Glomerular visceral epithelial cell (primary cell): ENCODE measurements at regions not wholly inside any gene's neighbourhood (a gene's known extent, or its start where the extent isn't known, plus 50 kb on each side); places are given as distances from the start of the nearest gene placed in this dataset.
"Not testable (repeated sequence)": the region's sequence is repeated elsewhere in the genome, so short reads cannot be mapped to it uniquely, and the experiment has no call there.

Experiments
- DNase-seq: peaks from one replicate; pipeline ENCODE4 v3.0.0-alpha.2; 2016; ENCODE audit errors: extremely low spot score

DNA sequence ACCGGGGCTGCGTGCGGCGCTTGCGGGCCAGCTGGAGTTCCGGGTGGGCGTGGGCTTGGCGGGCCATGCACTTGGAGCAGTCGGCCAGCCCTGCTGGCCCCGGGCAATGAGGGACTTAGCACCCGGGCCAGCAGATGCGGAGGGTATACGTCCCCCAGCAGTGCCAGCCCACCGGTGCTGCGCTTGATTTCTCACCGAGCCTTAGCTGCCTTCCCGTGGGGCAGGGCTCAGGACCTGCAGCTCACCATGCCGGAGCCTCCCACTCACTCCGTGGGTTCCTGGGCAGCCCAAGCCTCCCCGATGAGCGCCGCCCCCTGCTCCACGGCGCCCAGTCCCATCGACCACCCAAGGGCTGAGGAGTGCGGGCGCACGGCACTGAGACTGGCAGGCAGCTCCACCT lies 51.4 kb upstream of the INPP4B start:
- DNase-seq, result not testable (repeated sequence)

DNA sequence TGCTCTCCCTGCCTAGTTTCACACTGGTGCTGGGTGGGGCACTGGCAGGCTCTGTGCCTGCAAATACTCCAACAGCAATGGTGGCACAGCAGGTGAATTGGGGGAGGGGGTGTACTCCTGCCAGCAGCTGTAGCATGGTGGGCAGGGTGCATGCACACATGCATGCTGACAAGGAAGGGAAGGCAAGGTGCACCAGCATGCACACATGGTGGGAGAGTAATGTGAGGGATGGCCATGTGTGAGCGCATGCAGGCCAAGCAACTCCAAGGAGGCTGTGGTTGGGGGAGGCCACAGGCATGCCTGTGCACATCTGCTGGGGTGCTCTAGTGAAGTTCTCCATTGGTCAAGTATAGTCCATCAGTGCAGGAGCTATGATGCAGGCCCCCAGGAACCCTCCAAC lies 54.5 kb upstream of the INPP4B start:
- DNase-seq, result no peak

GRCh38 chr4:142901166-142901662 lies 55.1 kb upstream of the INPP4B start:
- peak; percentile 78 for DNase-seq

GRCh38 chr4:142903617-142904016 lies 57.5 kb upstream of the INPP4B start:
- DNase-seq, result not testable (repeated sequence)

- no peak for DNase-seq
These were observed 63.8 kb upstream of the INPP4B start for GRCh38 chr4:142909908-142910307.

- DNase-seq, result no peak
These were observed 66.9 kb upstream of the INPP4B start for GRCh38 chr4:142913034-142913433.

DNA sequence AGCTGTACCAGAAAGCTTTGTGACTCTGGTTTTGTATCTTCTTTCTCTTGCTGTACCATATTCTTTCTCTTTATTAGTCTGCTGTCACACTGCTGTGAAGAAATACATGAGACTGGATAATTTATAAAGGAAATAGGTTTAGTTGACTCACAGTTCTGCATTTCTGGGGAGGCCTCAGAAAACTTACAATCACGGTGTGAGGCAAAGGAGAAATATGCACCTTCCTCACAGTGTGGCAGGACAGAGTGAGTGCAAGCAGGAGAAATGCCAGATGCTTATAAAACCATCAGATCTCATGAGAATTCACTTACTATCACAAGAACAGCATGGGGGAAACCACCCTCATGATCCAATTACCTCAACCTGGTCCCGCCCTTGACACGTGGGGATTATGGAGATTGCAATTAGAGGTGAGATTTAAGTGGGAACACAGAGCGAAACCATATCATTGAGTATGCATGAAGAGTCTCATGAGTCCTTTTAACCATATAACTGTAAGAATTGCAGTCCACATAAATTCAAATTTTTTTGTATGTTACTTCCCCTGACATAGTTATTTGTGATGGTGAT lies 67.4 kb upstream of the INPP4B start:
- no peak for DNase-seq

GRCh38 chr4:142917678-142918077 lies 71.6 kb upstream of the INPP4B start:
- no peak for DNase-seq

GRCh38 chr4:142922720-142923119 lies 76.6 kb upstream of the INPP4B start:
- no peak for DNase-seq

DNA sequence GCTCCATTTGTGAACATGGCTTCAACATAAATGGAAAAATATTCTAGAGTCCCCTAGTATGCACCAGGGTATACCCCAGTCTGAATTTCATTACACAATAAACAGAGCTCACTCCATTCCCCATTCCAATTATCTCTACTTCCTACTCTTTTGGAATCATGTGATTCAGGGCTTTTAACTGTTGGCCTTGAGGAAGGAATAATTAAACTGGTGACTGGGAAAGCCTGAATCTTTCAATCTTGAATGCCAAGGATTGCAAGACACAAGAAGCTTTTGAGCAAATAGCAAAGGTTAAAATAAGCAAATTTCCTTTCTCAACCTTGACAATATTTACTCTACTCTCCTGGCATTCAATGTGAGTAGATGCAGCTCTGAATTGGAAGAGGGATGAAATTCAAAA lies 77.5 kb upstream of the INPP4B start:
- no peak for DNase-seq

- DNase-seq, result no peak
These were observed 79.1 kb upstream of the INPP4B start for GRCh38 chr4:142925161-142925560.

GRCh38 chr4:142927721-142928120 lies 81.6 kb upstream of the INPP4B start:
- DNase-seq, result no peak

DNA sequence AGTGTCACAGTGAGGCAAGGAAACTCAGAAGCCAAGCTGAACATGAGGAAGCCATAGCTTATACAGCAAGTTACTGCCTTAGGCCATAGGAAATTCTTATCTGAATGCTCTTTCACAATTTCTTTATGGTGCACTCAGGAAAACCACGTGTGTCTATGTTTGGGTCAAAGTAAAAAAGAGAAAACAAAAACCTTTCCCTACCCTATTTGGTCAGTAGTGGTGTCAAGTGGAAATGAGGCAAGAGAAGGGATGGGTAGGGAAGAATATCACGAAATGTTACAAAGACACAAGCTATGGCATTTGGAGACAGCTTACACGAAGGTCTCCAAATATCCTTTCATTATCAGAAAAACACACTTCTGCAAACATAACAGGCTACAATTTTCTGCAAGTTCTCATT lies 83.4 kb upstream of the INPP4B start:
- DNase-seq, result no peak

- DNase-seq, result no peak
These were observed 87.1 kb upstream of the INPP4B start for GRCh38 chr4:142933207-142933606.

GRCh38 chr4:142940425-142941330 lies 94.6 kb upstream of the INPP4B start:
- DNase-seq, result peak; percentile 18

DNA sequence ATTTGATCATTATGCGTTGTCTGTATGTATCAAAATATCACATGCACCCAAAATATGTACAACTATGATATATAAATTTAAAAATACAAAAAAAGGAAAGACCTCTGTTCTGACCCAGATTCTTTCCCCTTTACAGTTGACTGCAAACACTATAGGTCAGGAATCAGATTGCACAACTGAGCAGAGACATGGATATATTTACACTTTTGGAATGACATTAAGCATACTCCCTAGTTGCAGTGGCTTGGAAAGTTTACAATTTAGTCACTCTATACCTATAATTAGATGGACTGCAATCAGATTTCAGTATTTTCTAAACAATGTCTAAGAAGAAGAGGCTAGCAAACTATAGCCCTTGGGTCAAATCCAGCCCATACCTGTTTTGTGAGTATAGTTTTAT lies 98.5 kb upstream of the INPP4B start:
- no peak for DNase-seq

DNA sequence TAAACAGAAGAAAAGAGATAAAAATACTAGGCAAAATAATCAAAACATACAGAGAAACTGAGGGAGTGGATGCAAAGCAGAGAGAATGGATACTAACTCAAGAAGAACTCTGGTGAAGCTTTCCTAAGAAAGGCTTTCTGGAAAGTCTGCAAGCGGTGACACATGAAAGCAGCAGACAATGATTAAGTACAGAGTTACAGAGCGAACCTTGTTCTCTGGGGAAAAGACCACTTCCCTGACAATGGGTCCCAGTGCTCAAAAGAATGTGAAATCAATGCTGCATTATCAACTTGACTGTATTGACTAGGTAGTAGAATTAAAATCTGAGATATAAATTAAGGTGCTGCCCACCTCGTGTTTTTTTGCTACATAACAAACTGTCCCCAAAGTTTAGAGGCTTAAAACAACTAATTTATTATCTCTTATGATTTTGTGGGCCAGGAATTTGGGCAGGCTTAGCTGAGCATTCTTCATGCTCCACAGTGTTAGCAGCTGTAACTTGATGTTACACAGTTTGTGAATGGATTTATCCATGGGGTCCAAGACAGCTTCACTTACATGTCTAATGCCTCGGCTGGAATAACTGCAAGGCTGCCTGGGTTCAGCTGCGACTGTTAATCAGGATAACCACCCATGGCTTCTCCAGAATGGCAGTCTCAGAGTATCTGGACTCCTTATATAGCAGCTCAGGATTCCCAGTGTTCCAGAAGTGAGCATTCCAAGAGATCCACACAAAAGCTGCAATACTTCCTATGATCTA lies 106.9 kb upstream of the INPP4B start:
- DNase-seq, result no peak

GRCh38 chr4:142954415-142954814 lies 108.3 kb upstream of the INPP4B start:
- no peak for DNase-seq

- no peak for DNase-seq
These were observed 109.4 kb upstream of the INPP4B start for GRCh38 chr4:142955501-142955900.

- DNase-seq, result peak; percentile 13
These were observed 113.1 kb upstream of the INPP4B start for GRCh38 chr4:142959173-142959572.

GRCh38 chr4:142960126-142960525 lies 114.0 kb upstream of the INPP4B start:
- no peak for DNase-seq

- DNase-seq, result no peak
These were observed 115.0 kb upstream of the INPP4B start for GRCh38 chr4:142960867-142961644.
